HEK293T (cell line): ENCODE measurements at regions not wholly inside any gene's neighbourhood (a gene's known extent, or its start where the extent isn't known, plus 50 kb on each side); places are given as distances from the start of the nearest gene placed in this dataset.

Experiments used
- BHLHE40 ChIP-seq: fragments of 450-650 bp; IDR thresholded peaks from 2 replicates; pipeline ENCODE4 v1.6.1; 2016; ENCODE audit warnings: mild to moderate bottlenecking, moderate library complexity, borderline replicate concordance
- LEF1 ChIP-seq: fragments of 450-650 bp; IDR thresholded peaks from 2 replicates; pipeline ENCODE4 v1.6.1; 2017; ENCODE audit warnings: mild to moderate bottlenecking, borderline replicate concordance
- NFRKB ChIP-seq: fragments of 450-650 bp; IDR thresholded peaks from 2 replicates; pipeline ENCODE4 v1.6.1; 2016; ENCODE audit warnings: mild to moderate bottlenecking, moderate library complexity
- SP1 ChIP-seq: fragments of 450-650 bp; IDR thresholded peaks from 2 replicates; pipeline ENCODE4 v1.6.1; 2017
- SUZ12 ChIP-seq: fragments of 450-650 bp; IDR thresholded peaks from 2 replicates; pipeline ENCODE4 v1.6.1; 2016; ENCODE audit warnings: mild to moderate bottlenecking
- ZNF384 ChIP-seq: fragments of 450-650 bp; IDR thresholded peaks from 2 replicates; pipeline ENCODE4 v1.6.1; 2016
- TF ChIP-seq, protein P1 (sequence below): fragments of 450-650 bp; IDR thresholded peaks from 2 replicates; pipeline ENCODE4 v1.6.1; 2016

- TF ChIP-seq SUZ12 (no peak), ZNF384 (no peak), NFRKB (no peak), LEF1 (no peak), BHLHE40 (no peak), SP1 (no peak)
- TF ChIP-seq, protein P1, sequence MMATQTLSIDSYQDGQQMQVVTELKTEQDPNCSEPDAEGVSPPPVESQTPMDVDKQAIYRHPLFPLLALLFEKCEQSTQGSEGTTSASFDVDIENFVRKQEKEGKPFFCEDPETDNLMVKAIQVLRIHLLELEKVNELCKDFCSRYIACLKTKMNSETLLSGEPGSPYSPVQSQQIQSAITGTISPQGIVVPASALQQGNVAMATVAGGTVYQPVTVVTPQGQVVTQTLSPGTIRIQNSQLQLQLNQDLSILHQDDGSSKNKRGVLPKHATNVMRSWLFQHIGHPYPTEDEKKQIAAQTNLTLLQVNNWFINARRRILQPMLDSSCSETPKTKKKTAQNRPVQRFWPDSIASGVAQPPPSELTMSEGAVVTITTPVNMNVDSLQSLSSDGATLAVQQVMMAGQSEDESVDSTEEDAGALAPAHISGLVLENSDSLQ = no peak
These were observed 63.5 kb upstream of the RAD23B start for GRCh38 chr9:107219486-107220077.
